ENCODE measurements at regions not wholly inside any gene's neighbourhood (a gene's known extent, or its start where the extent isn't known, plus 50 kb on each side); places are given as distances from the start of the nearest gene placed in this dataset.

DNA sequence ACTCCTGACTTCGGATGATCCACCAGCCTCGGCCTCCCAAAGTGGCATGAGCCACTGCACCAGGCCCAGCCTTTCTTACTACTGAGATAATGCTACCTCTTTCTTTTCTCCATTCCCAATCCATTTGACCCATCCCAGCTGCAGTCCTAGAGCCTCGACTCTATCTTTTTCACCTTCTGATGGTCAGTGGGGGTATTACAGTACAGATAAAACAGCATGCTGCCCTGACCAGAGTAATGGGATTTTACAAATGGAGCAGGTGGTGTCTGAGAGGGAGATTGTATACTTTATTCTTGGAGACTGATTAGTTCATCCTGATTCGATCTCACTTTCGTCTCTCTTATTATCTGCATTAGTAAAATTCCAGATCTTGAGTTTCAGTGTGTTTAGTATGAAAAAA lies 238.6 kb upstream of the TNP1 start:
- TF ChIP-seq, protein P1, sequence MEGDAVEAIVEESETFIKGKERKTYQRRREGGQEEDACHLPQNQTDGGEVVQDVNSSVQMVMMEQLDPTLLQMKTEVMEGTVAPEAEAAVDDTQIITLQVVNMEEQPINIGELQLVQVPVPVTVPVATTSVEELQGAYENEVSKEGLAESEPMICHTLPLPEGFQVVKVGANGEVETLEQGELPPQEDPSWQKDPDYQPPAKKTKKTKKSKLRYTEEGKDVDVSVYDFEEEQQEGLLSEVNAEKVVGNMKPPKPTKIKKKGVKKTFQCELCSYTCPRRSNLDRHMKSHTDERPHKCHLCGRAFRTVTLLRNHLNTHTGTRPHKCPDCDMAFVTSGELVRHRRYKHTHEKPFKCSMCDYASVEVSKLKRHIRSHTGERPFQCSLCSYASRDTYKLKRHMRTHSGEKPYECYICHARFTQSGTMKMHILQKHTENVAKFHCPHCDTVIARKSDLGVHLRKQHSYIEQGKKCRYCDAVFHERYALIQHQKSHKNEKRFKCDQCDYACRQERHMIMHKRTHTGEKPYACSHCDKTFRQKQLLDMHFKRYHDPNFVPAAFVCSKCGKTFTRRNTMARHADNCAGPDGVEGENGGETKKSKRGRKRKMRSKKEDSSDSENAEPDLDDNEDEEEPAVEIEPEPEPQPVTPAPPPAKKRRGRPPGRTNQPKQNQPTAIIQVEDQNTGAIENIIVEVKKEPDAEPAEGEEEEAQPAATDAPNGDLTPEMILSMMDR (conservative IDR thresholded peaks at IDR 0.05; ENCODE audit: low read length) = no peak
- TF ChIP-seq EZH2phosphoT487 (IDR thresholded peaks at IDR 0.05; ENCODE audit: borderline replicate concordance, low read depth, low read length) = no peak
